HCEC 1CT (cell line): ENCODE measurements at regions not wholly inside any gene's neighbourhood (a gene's known extent, or its start where the extent isn't known, plus 50 kb on each side); places are given as distances from the start of the nearest gene placed in this dataset.
"Not testable (repeated sequence)": the region's sequence is repeated elsewhere in the genome, so short reads cannot be mapped to it uniquely, and the experiment has no call there.

Experiments used
- DNase-seq: peaks from one replicate; pipeline ENCODE4 v3.0.0-alpha.2; 2017

- DNase-seq = no peak
These were observed 748.5 kb upstream of the MBL2 start for GRCh38 chr10:53521046-53521445.

GRCh38 chr10:53508197-53508596 is 735.6 kb upstream of the MBL2 start:
- no peak for DNase-seq

GRCh38 chr10:53504492-53504891 is 731.9 kb upstream of the MBL2 start:
- DNase-seq = not testable (repeated sequence)

- no peak for DNase-seq
These were observed 719.2 kb upstream of the MBL2 start for GRCh38 chr10:53491774-53492173.

GRCh38 chr10:53490553-53490952 is 718.0 kb upstream of the MBL2 start:
- no peak for DNase-seq

- DNase-seq = no peak
These were observed 717.0 kb upstream of the MBL2 start for GRCh38 chr10:53489335-53490182.

GRCh38 chr10:53487019-53487983 is 714.7 kb upstream of the MBL2 start:
- no peak for DNase-seq

GRCh38 chr10:53485422-53485821 is 712.8 kb upstream of the MBL2 start:
- DNase-seq = not testable (repeated sequence)

GRCh38 chr10:53479365-53479764 is 706.8 kb upstream of the MBL2 start:
- no peak for DNase-seq

GRCh38 chr10:53477313-53477675 is 704.7 kb upstream of the MBL2 start:
- no peak for DNase-seq

GRCh38 chr10:53476650-53477312 is 704.2 kb upstream of the MBL2 start:
- DNase-seq = no peak

GRCh38 chr10:53469383-53469782 is 696.8 kb upstream of the MBL2 start:
- no peak for DNase-seq

- DNase-seq = no peak
These were observed 691.0 kb upstream of the MBL2 start for GRCh38 chr10:53463539-53463938.

GRCh38 chr10:53458007-53458406 is 685.4 kb upstream of the MBL2 start:
- no peak for DNase-seq

GRCh38 chr10:53453196-53453595 is 680.6 kb upstream of the MBL2 start:
- DNase-seq = no peak

GRCh38 chr10:53447576-53447975 is 675.0 kb upstream of the MBL2 start:
- no peak for DNase-seq

GRCh38 chr10:53441843-53442242 is 669.3 kb upstream of the MBL2 start:
- DNase-seq = no peak

- no peak for DNase-seq
These were observed 668.0 kb upstream of the MBL2 start for GRCh38 chr10:53440601-53441000.

- DNase-seq = not testable (repeated sequence)
These were observed 666.5 kb upstream of the MBL2 start for GRCh38 chr10:53439075-53439474.

- DNase-seq = no peak
These were observed 661.8 kb upstream of the MBL2 start for GRCh38 chr10:53434413-53434812.

- no peak for DNase-seq
These were observed 659.5 kb upstream of the MBL2 start for GRCh38 chr10:53432035-53432434.

GRCh38 chr10:53430974-53431373 is 658.4 kb upstream of the MBL2 start:
- no peak for DNase-seq
